M059J (cell line): ENCODE measurements at regions not wholly inside any gene's neighbourhood (a gene's known extent, or its start where the extent isn't known, plus 50 kb on each side); places are given as distances from the start of the nearest gene placed in this dataset.
"Not testable (repeated sequence)": the region's sequence is repeated elsewhere in the genome, so short reads cannot be mapped to it uniquely, and the experiment has no call there.

Experiments used
- DNase-seq: peaks from one replicate; pipeline ENCODE4 v3.0.0-alpha.2; 2012; ENCODE audit warnings: low read depth

- not testable (repeated sequence) for DNase-seq
Measured at GRCh38 chr5:177941386-177941785, 54.7 kb downstream of the PROP1 start.

DNA sequence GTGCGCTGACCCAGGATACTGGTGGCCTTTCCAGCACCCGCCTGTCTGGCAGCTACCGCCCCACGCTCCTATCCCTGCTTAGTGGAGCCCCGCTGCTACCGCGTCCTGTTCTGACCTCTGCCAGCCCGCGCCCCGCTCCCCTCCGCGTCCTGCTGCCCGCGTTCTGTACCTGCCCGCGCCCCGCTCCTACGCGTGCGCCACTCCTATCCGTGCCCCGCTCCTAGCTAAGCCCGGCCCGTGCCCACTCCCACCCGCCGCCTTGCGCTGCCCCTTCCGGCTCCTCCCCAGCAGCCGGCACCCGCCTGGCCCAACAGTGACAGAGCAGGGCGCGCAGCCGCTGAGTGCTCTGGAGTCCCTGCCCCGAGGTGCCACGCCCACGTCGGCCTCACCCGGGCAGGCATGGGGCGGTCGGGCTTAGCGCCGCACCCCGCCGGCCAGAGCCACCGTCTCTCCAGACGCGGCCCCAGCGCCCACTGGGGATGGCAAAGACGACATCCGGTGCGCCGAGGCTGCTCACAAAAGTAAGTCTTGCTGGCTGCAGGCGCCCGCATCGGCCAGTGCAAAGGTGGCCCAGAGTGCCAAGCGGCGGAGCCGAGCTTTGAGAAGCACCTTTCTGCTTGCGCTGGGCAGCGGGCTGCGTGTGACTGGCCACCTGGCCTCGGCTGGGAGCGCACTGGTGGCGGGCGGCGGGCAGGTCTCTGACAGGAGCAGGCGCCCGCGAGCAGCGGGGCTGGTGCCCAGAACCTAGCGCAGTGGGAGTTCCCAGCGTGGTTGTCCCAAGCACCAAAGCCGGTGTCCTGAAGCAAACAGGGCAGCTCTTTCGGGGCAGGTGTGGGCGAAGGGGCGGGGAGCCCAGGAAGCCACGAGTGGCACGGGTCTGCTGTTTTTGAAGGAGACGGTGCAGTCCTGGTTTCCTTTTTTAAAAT lies 56.5 kb downstream of the PROP1 start:
- DNase-seq = peak; percentile 4

GRCh38 chr5:177938767-177939166 lies 57.3 kb downstream of the PROP1 start:
- not testable (repeated sequence) for DNase-seq

DNA sequence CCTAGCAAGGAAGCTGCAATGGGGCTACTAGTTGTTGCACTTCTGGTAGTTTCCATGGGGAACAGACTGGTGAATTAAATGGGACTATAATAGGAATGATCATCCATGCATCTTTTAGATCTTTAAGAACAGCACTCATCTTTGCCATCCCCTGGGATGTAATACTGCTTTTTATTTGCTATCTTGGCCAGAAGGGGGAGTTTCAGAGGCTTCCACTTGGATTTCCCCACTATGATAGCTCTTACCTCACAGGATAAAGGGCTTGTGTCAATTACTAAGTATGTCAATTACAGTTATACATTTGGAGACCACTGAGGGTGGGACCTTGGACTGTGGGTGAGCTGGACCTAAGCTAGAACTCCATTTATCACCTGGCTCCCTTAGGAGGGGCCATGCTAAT lies 61.8 kb downstream of the PROP1 start:
- DNase-seq = not testable (repeated sequence)

DNA sequence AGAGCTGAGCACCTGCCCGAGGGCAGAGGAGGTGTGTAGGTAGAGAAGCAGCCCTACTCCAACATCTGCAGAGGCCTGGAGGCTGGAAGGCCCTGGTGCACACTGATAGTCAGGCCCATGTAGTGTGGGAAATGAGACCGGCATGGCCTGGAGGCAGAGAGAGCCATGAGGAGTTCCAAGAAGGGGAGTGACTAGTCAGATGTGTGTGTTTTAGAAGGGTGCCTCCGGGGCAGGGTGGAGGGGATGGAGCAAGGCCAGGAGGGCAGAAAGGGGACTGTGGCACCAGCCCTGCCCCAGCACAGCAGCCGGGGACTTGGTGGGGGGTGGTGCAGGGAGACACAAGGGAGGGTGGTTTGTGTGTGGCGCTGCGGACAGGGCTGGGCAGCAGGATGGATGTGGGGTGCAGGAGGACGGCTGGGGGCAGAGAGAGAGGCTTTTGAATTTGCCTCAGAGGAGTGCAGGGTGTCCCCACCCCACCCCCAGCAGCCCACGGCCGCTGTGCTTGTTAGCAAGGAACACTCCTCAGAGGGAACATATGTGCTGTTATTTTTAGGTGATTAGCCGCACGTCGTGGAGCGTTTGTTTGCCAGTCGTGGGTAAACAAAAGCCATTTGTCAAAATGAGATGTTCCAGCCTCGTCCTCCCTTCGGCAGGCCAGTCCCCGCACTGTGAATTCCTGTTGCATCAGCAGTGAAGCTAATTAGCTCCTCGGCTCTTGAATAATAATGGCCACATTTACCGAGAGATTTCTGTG lies 65.6 kb downstream of the PROP1 start:
- peak; percentile 11 for DNase-seq

GRCh38 chr5:177929618-177930017 lies 66.4 kb downstream of the PROP1 start:
- not testable (repeated sequence) for DNase-seq

DNA sequence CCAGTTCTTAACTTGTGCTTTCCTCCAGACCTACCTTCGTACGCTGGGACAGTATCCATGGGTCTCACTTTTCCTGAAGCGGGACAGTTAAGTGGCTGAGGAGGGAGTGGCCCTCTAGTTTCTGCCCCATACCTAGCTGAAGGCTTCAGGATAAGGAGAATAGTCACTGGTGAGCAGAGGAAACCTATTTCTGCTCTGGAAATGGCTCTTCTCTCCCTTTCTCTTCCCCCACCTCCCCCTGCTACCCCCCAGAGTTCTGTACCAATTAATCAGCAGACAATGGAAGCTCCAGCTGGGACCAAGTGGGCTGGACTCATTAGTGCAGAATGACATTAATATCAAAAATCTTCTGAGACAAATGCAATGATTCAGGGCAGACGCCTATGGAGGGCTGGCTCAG lies 68.5 kb downstream of the PROP1 start:
- DNase-seq = not testable (repeated sequence)

- not testable (repeated sequence) for DNase-seq
Measured at GRCh38 chr5:177924577-177924976, 71.5 kb downstream of the PROP1 start.

- DNase-seq = not testable (repeated sequence)
Measured at GRCh38 chr5:177923837-177924236, 72.2 kb downstream of the PROP1 start.

DNA sequence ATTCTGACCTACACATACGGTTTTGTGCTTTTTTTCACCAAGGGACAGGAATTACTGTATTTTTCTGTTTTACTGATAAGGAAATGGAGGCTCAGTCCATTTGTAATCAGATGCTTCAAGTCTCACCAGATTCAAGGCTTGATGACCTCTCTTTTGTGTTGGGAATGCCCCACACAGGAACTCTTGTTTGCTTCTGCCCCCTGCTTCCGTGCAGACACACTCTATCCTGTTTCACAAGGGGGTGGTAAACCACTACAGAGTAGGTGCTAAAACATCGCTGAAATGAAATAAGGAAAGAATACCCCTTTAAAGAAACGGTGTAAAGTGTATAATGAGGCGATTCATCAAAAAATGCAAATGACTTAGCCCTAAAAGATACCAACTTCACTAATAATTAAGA lies 72.9 kb downstream of the PROP1 start:
- DNase-seq = not testable (repeated sequence)

DNA sequence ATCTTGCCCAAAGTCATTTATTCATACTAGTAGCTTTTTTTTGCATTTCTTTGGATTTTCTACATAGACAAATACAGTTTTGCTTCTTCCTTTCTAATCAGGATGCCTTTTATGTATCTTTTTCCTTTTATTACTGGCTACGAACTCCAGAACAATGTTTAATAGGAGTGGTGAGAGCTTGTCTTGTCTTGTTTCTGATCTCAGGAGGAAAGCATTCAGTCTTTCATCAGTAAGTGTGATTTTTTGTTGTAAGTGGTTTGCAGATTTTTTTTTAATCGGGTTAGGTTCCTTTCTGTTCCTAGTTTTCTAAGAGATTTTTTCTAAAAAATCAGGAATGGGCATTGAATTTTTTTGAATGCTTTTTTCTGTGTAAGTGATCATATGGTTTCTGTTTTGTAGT lies 86.8 kb downstream of the PROP1 start:
- DNase-seq = not testable (repeated sequence)

DNA sequence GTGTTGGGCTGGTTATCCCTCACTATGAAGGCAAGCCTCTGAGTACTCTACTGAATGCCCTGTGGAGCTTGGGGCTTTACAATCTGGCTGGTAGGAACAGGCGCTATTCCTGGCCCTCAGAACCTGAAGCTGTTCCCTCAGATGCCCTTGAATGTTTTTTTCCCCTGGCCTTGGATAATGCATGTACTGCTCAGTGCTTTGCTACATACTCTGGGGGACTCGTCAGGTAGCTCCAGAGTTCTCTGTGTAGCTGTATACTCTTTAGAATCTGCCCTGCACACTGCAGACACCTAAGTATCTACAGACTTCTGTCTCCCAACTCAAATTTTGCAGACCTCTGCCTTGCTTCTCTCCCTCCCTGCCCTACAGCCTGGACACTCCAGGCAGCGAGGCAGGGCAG lies 93.2 kb downstream of the PROP1 start:
- DNase-seq = not testable (repeated sequence)

- DNase-seq = not testable (repeated sequence)
Measured at GRCh38 chr5:177900066-177900465, 96.0 kb downstream of the PROP1 start.

- DNase-seq = not testable (repeated sequence)
Measured at GRCh38 chr5:177894681-177895453, 101.2 kb downstream of the PROP1 start.

DNA sequence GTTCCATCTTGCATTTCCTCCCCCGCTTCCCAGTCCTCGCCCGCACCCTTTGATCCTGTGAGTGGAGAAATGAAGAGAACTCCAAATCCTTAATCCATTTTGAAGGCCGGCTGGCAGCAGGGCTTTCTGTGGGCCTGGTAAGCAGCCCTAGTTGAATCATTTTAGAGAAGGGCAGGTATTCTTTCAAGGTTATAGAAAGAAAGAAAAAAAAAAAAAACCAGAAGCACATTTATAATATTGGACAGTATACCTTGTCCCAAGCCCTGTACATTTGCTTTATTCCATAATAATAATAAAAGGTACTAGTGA lies 103.7 kb downstream of the PROP1 start:
- not testable (repeated sequence) for DNase-seq

- not testable (repeated sequence) for DNase-seq
Measured at GRCh38 chr5:177891547-177892356, 104.3 kb downstream of the PROP1 start.

DNA sequence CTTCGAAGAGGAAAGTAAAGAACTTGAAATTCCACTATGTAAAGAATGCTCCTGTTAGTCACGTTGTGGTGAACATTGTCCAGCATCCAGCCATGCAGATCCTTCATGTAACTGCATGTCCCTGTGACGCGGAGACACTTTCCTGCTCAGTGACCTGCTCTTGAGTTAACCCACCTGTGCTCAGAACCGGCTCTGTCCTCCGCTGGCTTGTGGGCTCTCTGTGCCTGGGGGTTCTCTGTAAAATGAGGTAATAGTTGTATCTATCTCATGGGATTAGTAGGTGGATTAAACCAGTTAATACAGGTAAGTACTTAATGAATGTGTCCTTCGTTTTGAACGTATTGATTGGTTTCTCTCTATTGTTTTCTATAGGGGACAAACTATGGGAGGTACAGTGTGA lies 100.6 kb upstream of the FAM153A start:
- DNase-seq = not testable (repeated sequence)

DNA sequence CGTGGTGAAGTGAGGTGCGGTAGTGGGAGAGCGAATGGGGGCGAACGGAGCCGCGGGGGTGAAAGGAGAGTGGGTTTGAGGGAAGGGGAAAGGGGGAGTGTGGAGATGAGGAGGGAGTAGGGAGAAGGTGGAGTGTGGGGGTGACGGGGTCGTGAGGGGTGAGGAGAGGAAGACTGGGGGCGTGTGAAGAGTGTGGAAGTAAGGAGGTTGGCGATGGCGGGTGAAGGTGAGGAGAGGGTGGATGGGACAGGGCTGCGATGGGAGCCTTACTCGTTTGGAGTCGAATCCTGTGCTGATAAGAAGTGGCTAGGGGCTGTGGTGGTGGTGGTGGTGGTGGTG lies 93.2 kb upstream of the FAM153A start:
- DNase-seq = not testable (repeated sequence)

GRCh38 chr5:177875013-177875899 lies 92.6 kb upstream of the FAM153A start:
- DNase-seq = not testable (repeated sequence)

DNA sequence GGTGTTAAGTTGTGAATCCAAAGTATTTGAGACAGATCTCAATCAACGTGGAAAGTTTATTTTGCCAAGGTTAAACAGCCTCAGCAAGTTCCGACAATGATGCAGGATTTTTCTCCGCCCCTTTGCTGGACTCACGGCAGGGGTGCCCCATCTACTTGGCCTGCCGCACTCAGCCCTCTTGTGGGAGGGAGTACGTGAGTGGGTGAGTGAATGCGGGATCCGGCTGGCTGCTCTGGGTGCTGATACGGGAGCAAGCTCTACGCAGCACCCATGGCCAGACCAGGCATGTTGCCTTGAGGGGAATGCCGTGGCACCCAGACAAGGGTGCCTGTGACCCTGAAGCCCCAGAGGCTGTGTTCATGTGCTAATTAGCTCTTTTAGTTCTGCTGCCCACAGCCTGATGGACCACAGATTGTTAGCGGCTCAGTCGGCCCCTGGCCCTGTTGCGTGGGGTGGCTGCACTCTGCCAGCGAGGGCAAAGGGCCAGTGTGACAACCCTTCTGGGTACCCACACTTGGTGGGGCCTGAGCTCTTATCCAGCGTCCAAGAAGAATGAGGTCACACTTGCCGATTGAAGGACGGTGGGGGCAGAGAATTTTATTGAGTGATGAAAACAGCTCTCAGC lies 81.2 kb upstream of the FAM153A start:
- not testable (repeated sequence) for DNase-seq
